C4-2B (cell line): ENCODE measurements at regions not wholly inside any gene's neighbourhood (a gene's known extent, or its start where the extent isn't known, plus 50 kb on each side); places are given as distances from the start of the nearest gene placed in this dataset.

Source experiments
- ZFX ChIP-seq: fragments of 450-650 bp; IDR thresholded peaks from 2 replicates; pipeline ENCODE4 v1.6.1; 2017
- TF ChIP-seq, protein P1 (sequence below): fragments of 450-650 bp; conservative IDR thresholded peaks from 2 replicates; pipeline ENCODE4 v1.5.1; 2017; ENCODE audit warnings: mild to moderate bottlenecking

GRCh38 chr4:167702391-167702790, 389.9 kb upstream of the ANXA10 start:
- TF ChIP-seq, protein P1, sequence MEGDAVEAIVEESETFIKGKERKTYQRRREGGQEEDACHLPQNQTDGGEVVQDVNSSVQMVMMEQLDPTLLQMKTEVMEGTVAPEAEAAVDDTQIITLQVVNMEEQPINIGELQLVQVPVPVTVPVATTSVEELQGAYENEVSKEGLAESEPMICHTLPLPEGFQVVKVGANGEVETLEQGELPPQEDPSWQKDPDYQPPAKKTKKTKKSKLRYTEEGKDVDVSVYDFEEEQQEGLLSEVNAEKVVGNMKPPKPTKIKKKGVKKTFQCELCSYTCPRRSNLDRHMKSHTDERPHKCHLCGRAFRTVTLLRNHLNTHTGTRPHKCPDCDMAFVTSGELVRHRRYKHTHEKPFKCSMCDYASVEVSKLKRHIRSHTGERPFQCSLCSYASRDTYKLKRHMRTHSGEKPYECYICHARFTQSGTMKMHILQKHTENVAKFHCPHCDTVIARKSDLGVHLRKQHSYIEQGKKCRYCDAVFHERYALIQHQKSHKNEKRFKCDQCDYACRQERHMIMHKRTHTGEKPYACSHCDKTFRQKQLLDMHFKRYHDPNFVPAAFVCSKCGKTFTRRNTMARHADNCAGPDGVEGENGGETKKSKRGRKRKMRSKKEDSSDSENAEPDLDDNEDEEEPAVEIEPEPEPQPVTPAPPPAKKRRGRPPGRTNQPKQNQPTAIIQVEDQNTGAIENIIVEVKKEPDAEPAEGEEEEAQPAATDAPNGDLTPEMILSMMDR: no peak
- no peak for TF ChIP-seq ZFX
